Activated CD8-positive, alpha-beta T cell treated with anti-CD3 and anti-CD28 coated beads for 36 hours (primary cell): ENCODE measurements at regions not wholly inside any gene's neighbourhood (a gene's known extent, or its start where the extent isn't known, plus 50 kb on each side); places are given as distances from the start of the nearest gene placed in this dataset.

Experiments
- ATAC-seq: fragments of 200-7000 bp; cut with Tn5 transposase; one replicate; pipeline ENCODE4 v1.10.0; 2021; ENCODE audit warnings: mild to moderate bottlenecking, moderate library complexity
- CTCF ChIA-PET: fragments of 350-600 bp; sonication (Branson Sonifier 250); formaldehyde crosslinking; loops from one replicate; lab custom pipeline; 2021; ENCODE audit warnings: antibody characterized with exemption; lab: Charles Lee
- POLR2A ChIA-PET: fragments of 350-600 bp; sonication (Branson Sonifier 250); formaldehyde crosslinking; loops from one replicate; lab custom pipeline; 2021; ENCODE audit warnings: antibody characterized with exemption; lab: Charles Lee
- DNase-seq: peaks from one replicate; pipeline ENCODE4 v3.0.0-alpha.2; 2020
- H3K27ac Mint-ChIP-seq: one replicate; pipeline ENCODE4 v1.8.0; 2021; ENCODE audit warnings: mild to moderate bottlenecking, mixed read lengths
- H3K27me3 Mint-ChIP-seq: one replicate; pipeline ENCODE4 v1.8.0; 2021; ENCODE audit warnings: mixed read lengths
- H3K36me3 Mint-ChIP-seq: one replicate; pipeline ENCODE4 v1.8.0; 2021; ENCODE audit warnings: low read depth, mixed read lengths
- H3K4me1 Mint-ChIP-seq: one replicate; pipeline ENCODE4 v1.8.0; 2021; ENCODE audit warnings: low read depth, mixed read lengths
- H3K4me3 Mint-ChIP-seq: one replicate; pipeline ENCODE4 v1.8.0; 2021; ENCODE audit warnings: mild to moderate bottlenecking, moderate library complexity, mixed read lengths
- H3K9me3 Mint-ChIP-seq: one replicate; pipeline ENCODE4 v1.8.0; 2021; ENCODE audit warnings: mixed read lengths
- intact Hi-C: fragments of 100-400 bp; cut with micrococcal nuclease; formaldehyde crosslinking; loops from one replicate; pipeline ENCODE4 v1.10.0; 2022
- TF ChIP-seq, protein P1 (sequence below): fragments of 200-600 bp; IDR thresholded peaks from one replicate; pipeline ENCODE4 v1.8.0; 2022; ENCODE audit warnings: antibody characterized with exemption, mild to moderate bottlenecking

DNA sequence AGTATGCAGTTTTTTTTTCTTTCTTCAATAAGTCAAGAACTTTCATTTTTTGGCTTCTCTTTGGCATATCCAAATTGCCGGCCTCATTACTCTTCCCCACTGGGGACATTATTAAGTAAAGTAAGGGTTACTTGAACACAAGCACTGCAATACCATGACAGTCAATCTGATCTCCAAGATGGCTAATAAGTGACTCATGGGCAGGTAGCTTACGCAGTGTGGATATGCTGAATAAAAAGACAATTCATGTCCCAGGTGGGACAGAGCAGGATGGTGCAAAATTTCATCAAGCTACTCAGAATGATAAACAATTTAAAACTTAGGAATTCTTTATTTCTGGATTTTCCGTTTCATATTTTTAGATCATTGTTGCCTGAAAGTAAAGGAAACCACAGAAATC is 671.8 kb downstream of the ACTL7B start:
- no peaks in the 10 kb centered on the region for H3K9me3 Mint-ChIP-seq
- intact Hi-C loops = no loop called here
- ATAC-seq (no peak), DNase-seq (no peak)
- TF ChIP-seq, protein P1, sequence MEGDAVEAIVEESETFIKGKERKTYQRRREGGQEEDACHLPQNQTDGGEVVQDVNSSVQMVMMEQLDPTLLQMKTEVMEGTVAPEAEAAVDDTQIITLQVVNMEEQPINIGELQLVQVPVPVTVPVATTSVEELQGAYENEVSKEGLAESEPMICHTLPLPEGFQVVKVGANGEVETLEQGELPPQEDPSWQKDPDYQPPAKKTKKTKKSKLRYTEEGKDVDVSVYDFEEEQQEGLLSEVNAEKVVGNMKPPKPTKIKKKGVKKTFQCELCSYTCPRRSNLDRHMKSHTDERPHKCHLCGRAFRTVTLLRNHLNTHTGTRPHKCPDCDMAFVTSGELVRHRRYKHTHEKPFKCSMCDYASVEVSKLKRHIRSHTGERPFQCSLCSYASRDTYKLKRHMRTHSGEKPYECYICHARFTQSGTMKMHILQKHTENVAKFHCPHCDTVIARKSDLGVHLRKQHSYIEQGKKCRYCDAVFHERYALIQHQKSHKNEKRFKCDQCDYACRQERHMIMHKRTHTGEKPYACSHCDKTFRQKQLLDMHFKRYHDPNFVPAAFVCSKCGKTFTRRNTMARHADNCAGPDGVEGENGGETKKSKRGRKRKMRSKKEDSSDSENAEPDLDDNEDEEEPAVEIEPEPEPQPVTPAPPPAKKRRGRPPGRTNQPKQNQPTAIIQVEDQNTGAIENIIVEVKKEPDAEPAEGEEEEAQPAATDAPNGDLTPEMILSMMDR = no peak
- H3K4me3 Mint-ChIP-seq = no peak overlapping the region
- no peaks in the 10 kb centered on the region for H3K27me3 Mint-ChIP-seq
- no peaks in the 10 kb centered on the region for H3K4me1 Mint-ChIP-seq
- CTCF ChIA-PET = no interaction called here
- POLR2A ChIA-PET = no interaction called here
- H3K27ac Mint-ChIP-seq = no peak overlapping the region
- no peaks in the 10 kb centered on the region for H3K36me3 Mint-ChIP-seq

DNA sequence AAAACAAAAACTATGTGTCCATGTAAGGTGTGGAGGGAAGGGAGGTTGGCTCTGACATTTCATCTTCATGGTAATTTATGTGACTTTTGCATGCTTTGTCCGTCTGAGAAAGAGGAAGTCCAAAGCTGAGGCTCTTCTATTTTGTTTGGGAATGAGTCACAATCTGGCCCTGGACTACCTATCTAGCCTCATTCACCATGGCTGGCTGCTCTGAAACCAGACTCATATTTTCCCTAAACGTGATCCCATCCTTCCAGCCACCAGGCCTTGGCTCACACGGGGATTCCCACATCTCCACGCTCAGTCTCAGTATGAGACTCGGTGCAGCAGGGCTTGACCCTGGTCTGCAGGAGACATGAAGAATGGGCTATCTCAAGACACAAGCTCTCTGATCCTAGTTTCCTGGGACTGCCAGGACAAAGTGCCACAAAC is 672.8 kb downstream of the ACTL7B start:
- TF ChIP-seq, protein P1 = no peak
- H3K9me3 Mint-ChIP-seq = no peaks in the 10 kb centered on the region
- ChIA-PET CTCF (no interaction called here), POLR2A (no interaction called here)
- no peaks in the 10 kb centered on the region for H3K36me3 Mint-ChIP-seq
- DNase-seq (no peak), ATAC-seq (no peak)
- intact Hi-C loops = no loop called here
- no peaks in the 10 kb centered on the region for H3K27me3 Mint-ChIP-seq
- H3K4me1 Mint-ChIP-seq = no peaks in the 10 kb centered on the region
- no peak overlapping the region for H3K4me3 Mint-ChIP-seq
- no peak overlapping the region for H3K27ac Mint-ChIP-seq

GRCh38 chr9:108182270-108182669 is 673.5 kb downstream of the ACTL7B start:
- Mint-ChIP-seq H3K36me3 (no peaks in the 10 kb centered on the region), H3K9me3 (no peaks in the 10 kb centered on the region), H3K4me3 (no peak overlapping the region), H3K27ac (no peak overlapping the region), H3K4me1 (no peaks in the 10 kb centered on the region), H3K27me3 (no peaks in the 10 kb centered on the region)
- TF ChIP-seq, protein P1 = no peak
- CTCF ChIA-PET = no interaction called here
- intact Hi-C loops = no loop called here
- ATAC-seq = no peak
- POLR2A ChIA-PET = no interaction called here
- DNase-seq = no peak

DNA sequence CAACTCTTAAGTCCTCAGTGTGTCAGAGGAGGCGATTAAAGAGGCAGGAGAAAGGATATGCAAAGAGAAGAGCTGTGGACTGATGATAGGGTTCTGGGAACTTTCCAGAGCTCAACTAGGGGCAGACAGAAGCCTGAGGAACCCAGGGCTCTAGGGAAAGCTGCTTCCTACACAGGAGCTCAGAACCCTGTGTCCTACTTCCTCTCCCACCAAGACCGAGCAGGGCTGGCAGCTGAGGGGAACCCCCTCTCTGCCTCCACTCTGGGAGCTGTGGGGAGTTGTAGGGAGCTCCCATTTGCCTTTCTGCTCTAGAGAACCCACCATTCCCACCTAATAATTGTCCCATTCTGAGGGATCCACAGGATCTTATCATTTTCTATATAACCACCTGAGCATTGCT is 674.3 kb downstream of the ACTL7B start:
- Mint-ChIP-seq H3K4me1 (no peaks in the 10 kb centered on the region), H3K27ac (no peak overlapping the region), H3K4me3 (no peak overlapping the region), H3K9me3 (no peaks in the 10 kb centered on the region), H3K27me3 (no peaks in the 10 kb centered on the region), H3K36me3 (no peaks in the 10 kb centered on the region)
- TF ChIP-seq, protein P1 = no peak
- intact Hi-C loops = no loop called here
- ATAC-seq (no peak), DNase-seq (no peak)
- POLR2A ChIA-PET = no interaction called here
- CTCF ChIA-PET = no interaction called here

GRCh38 chr9:108180541-108180940 is 675.2 kb downstream of the ACTL7B start:
- intact Hi-C loops = no loop called here
- ATAC-seq = no peak
- Mint-ChIP-seq H3K36me3 (no peaks in the 10 kb centered on the region), H3K4me3 (no peak overlapping the region), H3K9me3 (no peaks in the 10 kb centered on the region), H3K27ac (no peak overlapping the region), H3K27me3 (no peaks in the 10 kb centered on the region), H3K4me1 (no peaks in the 10 kb centered on the region)
- DNase-seq = no peak
- TF ChIP-seq, protein P1 = no peak
- ChIA-PET CTCF (no interaction called here), POLR2A (no interaction called here)
